Small intestine (tissue), 7 donors: ENCODE measurements at regions not wholly inside any gene's neighbourhood (a gene's known extent, or its start where the extent isn't known, plus 50 kb on each side); places are given as distances from the start of the nearest gene placed in this dataset.
A peak's percentile ranks its signal among the peaks of the same experiment; 100 is the strongest.

Experiments used
- DNase-seq, 2 donors: peaks; one replicate each; pipeline versions ENCODE4 v3.0.0 to v3.0.0-alpha.2; 2013
- FAIRE-seq: peaks from 2 replicates; lab custom pipeline; 2012; peaks lifted over from hg19 to GRCh38; lab: Jason Lieb, UNC
- H3K27ac ChIP-seq, 3 donors: one replicate each; pipeline ENCODE4 v1.5.1; 2013; ENCODE audit warnings: low read length in 2 of 3, mild to moderate bottlenecking in 2 of 3, control low read depth in 1 of 3, inconsistent platforms in 1 of 3, low read depth in 1 of 3, moderate library complexity in 1 of 3
- H3K27me3 ChIP-seq, 3 donors: one replicate each; pipeline ENCODE4 v1.6.1; 2013; ENCODE audit warnings: low read length in 3 of 3, inconsistent platforms in 1 of 3; ENCODE audit not compliant: control insufficient read depth in 3 of 3, insufficient read depth in 3 of 3
- H3K36me3 ChIP-seq, 3 donors: one replicate each; pipeline ENCODE4 v1.6.1; 2013; ENCODE audit warnings: low read length in 3 of 3, inconsistent platforms in 1 of 3, low read depth in 1 of 3, mild to moderate bottlenecking in 1 of 3, moderate library complexity in 1 of 3; ENCODE audit not compliant: control insufficient read depth in 3 of 3, insufficient read depth in 2 of 3
- H3K4me1 ChIP-seq, 3 donors: one replicate each; pipeline ENCODE4 v1.6.1; 2013; ENCODE audit warnings: low read length in 2 of 3, inconsistent platforms in 1 of 3, low read depth in 1 of 3, mild to moderate bottlenecking in 1 of 3, moderate library complexity in 1 of 3; ENCODE audit not compliant: control insufficient read depth in 3 of 3, insufficient read depth in 2 of 3
- H3K4me3 ChIP-seq, 3 donors: one replicate each; pipeline ENCODE4 v1.5.1; 2013; ENCODE audit warnings: low read length in 3 of 3, control low read depth in 1 of 3, inconsistent platforms in 1 of 3, low read depth in 1 of 3, mild to moderate bottlenecking in 1 of 3, moderate library complexity in 1 of 3
- H3K9me3 ChIP-seq, 2 donors: one replicate each; pipeline ENCODE4 v1.6.1; 2013; ENCODE audit warnings: low read depth in 1 of 2, low read length in 1 of 2; ENCODE audit not compliant: control insufficient read depth in 2 of 2, insufficient read depth in 1 of 2
- WGBS, 3 donors: extraction: QIAGEN DNeasy Blood & Tissue Kit; methylation state at CpG; one replicate each; pipeline ENCODE4 v1.1.7; 2013; 5-methylcytosine and 5-hydroxymethylcytosine counted together
- donor health status: healthy with polysubstance abuse.
- donor health status: control.
- donor health status: control.
- donor health status: Bipolar disorder and iron deficiency.
- donor health status: healthy.

- Histone ChIP-seq H3K4me1 (peaks cover 0 to 18% (median 0%) of the 10 kb centered on the region in 3 donors), H3K9me3 (no peaks in the 10 kb centered on the region), H3K4me3 (no peak overlapping the region), H3K36me3 (no peaks in the 10 kb centered on the region), H3K27me3 (no peaks in the 10 kb centered on the region), H3K27ac (no peak overlapping the region)
- DNase-seq: peak; percentile 19 to 71
- no peak for FAIRE-seq
Measured at GRCh38 chr6:24006254-24006653, 119.8 kb upstream of the NRSN1 start.

- Histone ChIP-seq H3K27me3 (no peaks in the 10 kb centered on the region), H3K36me3 (no peaks in the 10 kb centered on the region), H3K9me3 (peaks cover 0 to 11% of the 10 kb centered on the region in 2 donors), H3K4me3 (no peak overlapping the region), H3K4me1 (peaks cover 0 to 18% (median 0%) of the 10 kb centered on the region in 3 donors), H3K27ac (no peak overlapping the region)
- FAIRE-seq: no peak
- DNase-seq: no peak
- WGBS, 3 donors: 68 to 77% (median 71%) methylated on average over 4 of the region's 4 CpGs
Measured at GRCh38 chr6:24009319-24009718, 116.7 kb upstream of the NRSN1 start.

- Histone ChIP-seq H3K4me3 (no peak overlapping the region), H3K4me1 (peaks cover 0 to 18% (median 0%) of the 10 kb centered on the region in 3 donors), H3K27ac (no peak overlapping the region), H3K36me3 (no peaks in the 10 kb centered on the region), H3K9me3 (peaks cover 0 to 11% of the 10 kb centered on the region in 2 donors), H3K27me3 (no peaks in the 10 kb centered on the region)
- DNase-seq (no peak), FAIRE-seq (no peak)
- 50 to 75% (median 60%) methylated on average over 3 of the region's 3 CpGs for WGBS, 3 donors
Measured at GRCh38 chr6:24010133-24010532, 115.9 kb upstream of the NRSN1 start.

- H3K4me3 ChIP-seq: no peak overlapping the region
- no peaks in the 10 kb centered on the region for H3K4me1 ChIP-seq
- no peak overlapping the region for H3K27ac ChIP-seq
- peaks cover 0 to 11% of the 10 kb centered on the region in 2 donors for H3K9me3 ChIP-seq
- H3K36me3 ChIP-seq: no peaks in the 10 kb centered on the region
- no peaks in the 10 kb centered on the region for H3K27me3 ChIP-seq
- FAIRE-seq (no peak), DNase-seq (no peak)
- 55 to 87% (median 68%) methylated on average over 2 of the region's 2 CpGs for WGBS, 3 donors
Measured at GRCh38 chr6:24016286-24016685, 109.7 kb upstream of the NRSN1 start.

- no peaks in the 10 kb centered on the region for H3K36me3 ChIP-seq
- peaks cover 0 to 11% of the 10 kb centered on the region in 2 donors for H3K9me3 ChIP-seq
- 70 to 90% (median 86%) methylated on average over 4 of the region's 4 CpGs for WGBS, 3 donors
- no peaks in the 10 kb centered on the region for H3K4me1 ChIP-seq
- H3K4me3 ChIP-seq: no peak overlapping the region
- no peak overlapping the region for H3K27ac ChIP-seq
- no peaks in the 10 kb centered on the region for H3K27me3 ChIP-seq
- no peak for FAIRE-seq
- no peak for DNase-seq
Measured at GRCh38 chr6:24016857-24017256, 109.2 kb upstream of the NRSN1 start.

GRCh38 chr6:24019393-24019792, 106.6 kb upstream of the NRSN1 start:
- no peaks in the 10 kb centered on the region for H3K4me1 ChIP-seq
- FAIRE-seq (no peak), DNase-seq (no peak)
- H3K27ac ChIP-seq: no peak overlapping the region
- H3K9me3 ChIP-seq: no peaks in the 10 kb centered on the region
- no peak overlapping the region for H3K4me3 ChIP-seq
- no peaks in the 10 kb centered on the region for H3K27me3 ChIP-seq
- H3K36me3 ChIP-seq: no peaks in the 10 kb centered on the region

GRCh38 chr6:24019830-24020229, 106.2 kb upstream of the NRSN1 start:
- DNase-seq: no peak
- Histone ChIP-seq H3K27me3 (no peaks in the 10 kb centered on the region), H3K9me3 (no peaks in the 10 kb centered on the region), H3K36me3 (no peaks in the 10 kb centered on the region), H3K4me3 (no peak overlapping the region), H3K27ac (no peak overlapping the region), H3K4me1 (no peaks in the 10 kb centered on the region)
- FAIRE-seq: no peak
- 70 to 77% (median 72%) methylated on average over 5 of the region's 5 CpGs for WGBS, 3 donors

- Histone ChIP-seq H3K4me3 (no peak overlapping the region), H3K27me3 (no peaks in the 10 kb centered on the region), H3K27ac (no peak overlapping the region), H3K36me3 (no peaks in the 10 kb centered on the region), H3K9me3 (peaks cover 0 to 3% of the 10 kb centered on the region in 2 donors), H3K4me1 (no peaks in the 10 kb centered on the region)
- FAIRE-seq: no peak
- DNase-seq: no peak
- 37 to 52% (median 44%) methylated on average over 1 of the region's 1 CpG for WGBS, 3 donors
Measured at GRCh38 chr6:24026050-24026449, 100.0 kb upstream of the NRSN1 start.

- Histone ChIP-seq H3K4me1 (no peaks in the 10 kb centered on the region), H3K4me3 (no peak overlapping the region), H3K27ac (no peak overlapping the region), H3K27me3 (no peaks in the 10 kb centered on the region), H3K9me3 (peaks cover 0 to 9% of the 10 kb centered on the region in 2 donors), H3K36me3 (no peaks in the 10 kb centered on the region)
- no peak for DNase-seq
- FAIRE-seq: no peak
- WGBS, 3 donors: 79 to 87% (median 79%) methylated on average over 2 of the region's 2 CpGs
Measured at GRCh38 chr6:24031496-24031895, 94.5 kb upstream of the NRSN1 start.
